ENCODE measurements at regions not wholly inside any gene's neighbourhood (a gene's known extent, or its start where the extent isn't known, plus 50 kb on each side); places are given as distances from the start of the nearest gene placed in this dataset.

- no peak overlapping the region for H3K27ac Mint-ChIP-seq
- no peak overlapping the region for H3K4me3 Mint-ChIP-seq
- DNase-seq (no peak), ATAC-seq (no peak)
- POLR2A ChIA-PET, result no interaction called here
- H3K9me3 Mint-ChIP-seq, result no peaks in the 10 kb centered on the region
- no peaks in the 10 kb centered on the region for H3K36me3 Mint-ChIP-seq (ENCODE audit: low read depth)
- CTCF ChIA-PET, result no interaction called here
- no peaks in the 10 kb centered on the region for H3K27me3 Mint-ChIP-seq
- H3K4me1 Mint-ChIP-seq (ENCODE audit: low read depth), result no peaks in the 10 kb centered on the region
- intact Hi-C loops (cut with micrococcal nuclease), result no loop called here
- no peak for TF ChIP-seq CTCF (IDR thresholded peaks at IDR 0.05)
Measured at GRCh38 chr3:66789580-66790237, 208.4 kb upstream of the KBTBD8 start.

GRCh38 chr3:66792086-66792485 is 206.0 kb upstream of the KBTBD8 start:
- CTCF ChIA-PET, result interaction anchor here (1.5 to 2.4 kb wide), 2 partner anchors 11 to 30 kb away, joined by 3 to 9 read pairs; no protein-coding TSS in a partner anchor
- Mint-ChIP-seq H3K4me1 (ENCODE audit: low read depth) (no peaks in the 10 kb centered on the region), H3K27ac (no peak overlapping the region), H3K9me3 (peaks cover 3% of the 10 kb centered on the region), H3K36me3 (ENCODE audit: low read depth) (no peaks in the 10 kb centered on the region), H3K4me3 (no peak overlapping the region), H3K27me3 (peaks cover 4% of the 10 kb centered on the region)
- no peak for DNase-seq
- POLR2A ChIA-PET, result no interaction called here
- no peak for TF ChIP-seq CTCF (IDR thresholded peaks at IDR 0.05)
- intact Hi-C loops (cut with micrococcal nuclease), result no loop called here
- ATAC-seq, result no peak

GRCh38 chr3:66795365-66795764 is 202.7 kb upstream of the KBTBD8 start:
- ChIA-PET CTCF (no interaction called here), POLR2A (no interaction called here)
- peaks cover 4% of the 10 kb centered on the region for H3K9me3 Mint-ChIP-seq
- ATAC-seq (no peak), DNase-seq (no peak)
- TF ChIP-seq CTCF (IDR thresholded peaks at IDR 0.05), result no peak
- H3K4me3 Mint-ChIP-seq, result no peak overlapping the region
- no peak overlapping the region for H3K27ac Mint-ChIP-seq
- H3K36me3 Mint-ChIP-seq (ENCODE audit: low read depth), result no peaks in the 10 kb centered on the region
- H3K4me1 Mint-ChIP-seq (ENCODE audit: low read depth), result no peaks in the 10 kb centered on the region
- H3K27me3 Mint-ChIP-seq, result peaks cover 15% of the 10 kb centered on the region
- intact Hi-C loops (cut with micrococcal nuclease), result no loop called here

GRCh38 chr3:66796343-66796742 is 201.8 kb upstream of the KBTBD8 start:
- POLR2A ChIA-PET, result no interaction called here
- CTCF ChIA-PET, result no interaction called here
- no peak for TF ChIP-seq CTCF (IDR thresholded peaks at IDR 0.05)
- Mint-ChIP-seq H3K4me1 (ENCODE audit: low read depth) (no peaks in the 10 kb centered on the region), H3K9me3 (peaks cover 4% of the 10 kb centered on the region), H3K27me3 (peaks cover 15% of the 10 kb centered on the region), H3K4me3 (no peak overlapping the region), H3K27ac (no peak overlapping the region), H3K36me3 (ENCODE audit: low read depth) (no peaks in the 10 kb centered on the region)
- intact Hi-C loops (cut with micrococcal nuclease), result no loop called here
- ATAC-seq (no peak), DNase-seq (no peak)

GRCh38 chr3:66797889-66798560 is 200.1 kb upstream of the KBTBD8 start:
- Mint-ChIP-seq H3K4me1 (ENCODE audit: low read depth) (no peaks in the 10 kb centered on the region), H3K27ac (no peak overlapping the region), H3K9me3 (peaks cover 4% of the 10 kb centered on the region), H3K27me3 (peaks cover 15% of the 10 kb centered on the region), H3K36me3 (ENCODE audit: low read depth) (no peaks in the 10 kb centered on the region), H3K4me3 (no peak overlapping the region)
- DNase-seq (no peak), ATAC-seq (no peak)
- intact Hi-C loops (cut with micrococcal nuclease), result no loop called here
- ChIA-PET POLR2A (no interaction called here), CTCF (no interaction called here)
- no peak for TF ChIP-seq CTCF (IDR thresholded peaks at IDR 0.05)

Data from activated CD8-positive, alpha-beta T cell treated with anti-CD3 and anti-CD28 coated beads for 36 hours (primary cell).